ENCODE measurements at regions not wholly inside any gene's neighbourhood (a gene's known extent, or its start where the extent isn't known, plus 50 kb on each side); places are given as distances from the start of the nearest gene placed in this dataset.

DNA sequence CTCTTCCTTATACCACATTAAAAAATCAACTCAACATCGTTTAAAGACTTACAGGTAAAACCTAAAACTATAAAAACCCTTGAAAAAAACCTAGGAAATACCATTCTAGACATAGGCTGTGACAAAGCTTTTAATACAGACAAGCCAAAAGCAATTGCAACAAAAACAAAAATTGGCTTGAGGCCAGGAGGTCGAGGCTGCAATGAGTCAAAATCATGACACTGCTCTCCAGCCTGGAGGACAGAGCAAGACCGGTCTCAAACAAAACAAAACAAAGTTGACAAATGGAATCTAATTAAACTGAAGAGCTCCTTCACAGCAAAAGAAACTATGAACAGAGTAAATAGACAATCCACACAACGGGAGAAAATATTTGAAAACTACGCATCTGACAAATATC is 1057.8 kb downstream of the FSCB start:
- CTCF ChIA-PET: no interaction called here
- H3K4me1 ChIP-seq (ENCODE audit: control insufficient read depth, extremely low read depth, insufficient read depth, low read length): no peaks in the 10 kb centered on the region
- intact Hi-C loops (cut with micrococcal nuclease) (no loop called here), dilution Hi-C loops (cut with MboI; ENCODE audit: extremely low pct_ligation_motif_present, low sequenced_read_pairs) (no loop called here)
- BruUV-seq (replicated peaks): no TSS peak
- no peak overlapping the region for H2AFZ ChIP-seq (ENCODE audit: low read depth, low read length)
- H3K9me3 ChIP-seq (replicated peaks; ENCODE audit: control insufficient read depth, insufficient read depth, low read length): no peaks in the 10 kb centered on the region
- H3K27me3 ChIP-seq (ENCODE audit: control insufficient read depth in 2 of 2, insufficient read depth in 2 of 2, low read length in 2 of 2): no peaks in the 10 kb centered on the region
- no peak for FAIRE-seq
- DNase-seq (ENCODE audit: low read depth, low spot score): no peak
- H3K27ac ChIP-seq (ENCODE audit: insufficient read depth, low read depth, low read length): no peak overlapping the region
- H4K20me1 ChIP-seq (replicated peaks; ENCODE audit: control insufficient read depth, extremely low read depth, insufficient read depth, low read length): no peaks in the 10 kb centered on the region
- POLR2A ChIA-PET: no interaction called here
- H3K36me3 ChIP-seq (ENCODE audit: control insufficient read depth in 2 of 2, extremely low read depth in 1 of 2, insufficient read depth in 2 of 2, low read length in 2 of 2): no peaks in the 10 kb centered on the region
- no peak overlapping the region for H3K9ac ChIP-seq (replicated peaks; ENCODE audit: extremely low read depth, insufficient read depth, low read length)
- H3K4me2 ChIP-seq (ENCODE audit: insufficient read depth, low read length): no peak overlapping the region
- H3K4me3 ChIP-seq (replicated peaks in 1 of 3; ENCODE audit: insufficient read depth in 1 of 3, low read depth in 1 of 3, low read length in 3 of 3): no peak overlapping the region
- H3K9me1 ChIP-seq (replicated peaks; ENCODE audit: control insufficient read depth, extremely low read depth, insufficient read depth, low read length): no peaks in the 10 kb centered on the region
- H3K79me2 ChIP-seq (ENCODE audit: control insufficient read depth, insufficient read depth, low read length): no peaks in the 10 kb centered on the region
- TF ChIP-seq, protein P1, sequence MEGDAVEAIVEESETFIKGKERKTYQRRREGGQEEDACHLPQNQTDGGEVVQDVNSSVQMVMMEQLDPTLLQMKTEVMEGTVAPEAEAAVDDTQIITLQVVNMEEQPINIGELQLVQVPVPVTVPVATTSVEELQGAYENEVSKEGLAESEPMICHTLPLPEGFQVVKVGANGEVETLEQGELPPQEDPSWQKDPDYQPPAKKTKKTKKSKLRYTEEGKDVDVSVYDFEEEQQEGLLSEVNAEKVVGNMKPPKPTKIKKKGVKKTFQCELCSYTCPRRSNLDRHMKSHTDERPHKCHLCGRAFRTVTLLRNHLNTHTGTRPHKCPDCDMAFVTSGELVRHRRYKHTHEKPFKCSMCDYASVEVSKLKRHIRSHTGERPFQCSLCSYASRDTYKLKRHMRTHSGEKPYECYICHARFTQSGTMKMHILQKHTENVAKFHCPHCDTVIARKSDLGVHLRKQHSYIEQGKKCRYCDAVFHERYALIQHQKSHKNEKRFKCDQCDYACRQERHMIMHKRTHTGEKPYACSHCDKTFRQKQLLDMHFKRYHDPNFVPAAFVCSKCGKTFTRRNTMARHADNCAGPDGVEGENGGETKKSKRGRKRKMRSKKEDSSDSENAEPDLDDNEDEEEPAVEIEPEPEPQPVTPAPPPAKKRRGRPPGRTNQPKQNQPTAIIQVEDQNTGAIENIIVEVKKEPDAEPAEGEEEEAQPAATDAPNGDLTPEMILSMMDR (IDR thresholded peaks at IDR 0.05; ENCODE audit: extremely low read depth in 1 of 2, insufficient read depth in 1 of 2, low read depth in 1 of 2, low read length in 2 of 2): no peak
- TF ChIP-seq POLR2A (IDR thresholded peaks at IDR 0.05; ENCODE audit: low read depth, low read length): no peak
- no peak for TF ChIP-seq GATA2 (IDR thresholded peaks at IDR 0.05; ENCODE audit: insufficient read depth, insufficient read length, low read depth, low read length)
- TF ChIP-seq, protein P2, sequence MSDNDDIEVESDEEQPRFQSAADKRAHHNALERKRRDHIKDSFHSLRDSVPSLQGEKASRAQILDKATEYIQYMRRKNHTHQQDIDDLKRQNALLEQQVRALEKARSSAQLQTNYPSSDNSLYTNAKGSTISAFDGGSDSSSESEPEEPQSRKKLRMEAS (IDR thresholded peaks at IDR 0.05; ENCODE audit: insufficient read depth, insufficient read length): no peak
- no peak for TF ChIP-seq POLR2AphosphoS5 (IDR thresholded peaks at IDR 0.05; ENCODE audit: insufficient read depth, low read depth, low read length)
- no peak for TF ChIP-seq JUN (IDR thresholded peaks at IDR 0.05; ENCODE audit: borderline replicate concordance, insufficient read depth, insufficient read length, low read depth)
- no peak for TF ChIP-seq MYC (IDR thresholded peaks at IDR 0.05; ENCODE audit: low read depth, low read length)
- TF ChIP-seq FOS (IDR thresholded peaks at IDR 0.05; ENCODE audit: borderline replicate concordance, insufficient read depth, low read length): no peak
- TF ChIP-seq EZH2 (IDR thresholded peaks at IDR 0.05; ENCODE audit: borderline replicate concordance, low read depth, low read length, severe bottlenecking): no peak

Measured in endothelial cell of umbilical vein (primary cell).